ENCODE measurements at regions not wholly inside any gene's neighbourhood (a gene's known extent, or its start where the extent isn't known, plus 50 kb on each side); places are given as distances from the start of the nearest gene placed in this dataset.

DNA sequence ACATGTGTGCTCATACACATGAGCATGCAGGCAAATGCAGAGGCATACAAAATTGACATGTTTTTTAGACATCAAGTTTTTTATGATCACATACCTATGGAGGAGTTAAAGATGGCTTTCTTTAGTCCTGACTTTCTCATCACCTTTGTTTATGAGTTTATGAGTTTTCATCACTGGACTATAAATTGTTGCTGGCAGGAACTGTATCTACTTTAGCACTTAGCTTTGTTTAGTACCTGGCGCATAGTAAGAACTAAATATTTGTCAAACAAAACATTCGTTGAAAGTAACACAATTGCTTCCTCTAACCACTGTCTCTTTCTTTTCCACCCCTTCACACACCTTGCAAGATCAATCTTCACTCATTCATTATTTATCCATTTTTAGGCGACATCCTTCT lies 182.6 kb downstream of the SUCNR1 start:
- H2BK12ac ChIP-seq (ENCODE audit: low read length in 2 of 2) = no peak overlapping the region
- H2BK15ac ChIP-seq (ENCODE audit: low read depth, poor library complexity, severe bottlenecking) = no peak overlapping the region
- H3K14ac ChIP-seq (ENCODE audit: low read length in 2 of 2) = no peak overlapping the region
- no peak overlapping the region for H4K91ac ChIP-seq (ENCODE audit: low read length)
- no peak overlapping the region for H2AK5ac ChIP-seq (ENCODE audit: low read length, severe bottlenecking)
- H3K27me3 ChIP-seq (ENCODE audit: control insufficient read depth in 1 of 2, insufficient read depth in 1 of 2, low read length in 2 of 2) = no peaks in the 10 kb centered on the region
- H3K9ac ChIP-seq (ENCODE audit: low read length) = no peak overlapping the region
- H3K18ac ChIP-seq (ENCODE audit: low read depth in 1 of 2, low read length in 2 of 2) = no peak overlapping the region
- no peak overlapping the region for H3K4ac ChIP-seq (ENCODE audit: low read depth in 1 of 2, low read length in 2 of 2)
- H2AFZ ChIP-seq (ENCODE audit: low read depth, low read length) = no peak overlapping the region
- no peak overlapping the region for H2BK5ac ChIP-seq (ENCODE audit: low read depth, low read length, poor library complexity, severe bottlenecking)
- DNase-seq = no peak
- H3K23ac ChIP-seq (ENCODE audit: low read length in 2 of 2) = no peak overlapping the region
- H3K79me1 ChIP-seq (replicated peaks; ENCODE audit: low read length, poor library complexity, severe bottlenecking) = no peaks in the 10 kb centered on the region
- no peak overlapping the region for H3K4me2 ChIP-seq (ENCODE audit: low read length, poor library complexity, severe bottlenecking)
- H3K36me3 ChIP-seq (ENCODE audit: control insufficient read depth in 1 of 2, insufficient read depth in 2 of 2, low read depth in 1 of 2, low read length in 2 of 2) = no peaks in the 10 kb centered on the region
- no peak overlapping the region for H3K27ac ChIP-seq (ENCODE audit: low read length, poor library complexity, severe bottlenecking)
- H3K4me3 ChIP-seq (ENCODE audit: insufficient read depth in 1 of 2, low read depth in 1 of 2, low read length in 2 of 2) = no peak overlapping the region
- no peak overlapping the region for H2BK120ac ChIP-seq (ENCODE audit: low read depth, low read length)
- WGBS = 92% methylated on average over 3 of the region's 3 CpGs
- no peaks in the 10 kb centered on the region for H3K9me3 ChIP-seq (ENCODE audit: control insufficient read depth, low read length)
- H3K4me1 ChIP-seq (ENCODE audit: control insufficient read depth, insufficient read depth, low read depth, low read length) = no peaks in the 10 kb centered on the region
- H4K8ac ChIP-seq (ENCODE audit: low read length) = no peak overlapping the region

GRCh38 chr3:152056481-152056880 lies 183.0 kb downstream of the SUCNR1 start:
- Histone ChIP-seq H4K8ac (ENCODE audit: low read length) (no peak overlapping the region), H3K4me1 (ENCODE audit: control insufficient read depth, insufficient read depth, low read depth, low read length) (no peaks in the 10 kb centered on the region), H3K27me3 (ENCODE audit: control insufficient read depth in 1 of 2, insufficient read depth in 1 of 2, low read length in 2 of 2) (no peaks in the 10 kb centered on the region), H2AK5ac (ENCODE audit: low read length, severe bottlenecking) (no peak overlapping the region), H3K18ac (ENCODE audit: low read depth in 1 of 2, low read length in 2 of 2) (no peak overlapping the region), H4K91ac (ENCODE audit: low read length) (no peak overlapping the region), H3K4me2 (ENCODE audit: low read length, poor library complexity, severe bottlenecking) (no peak overlapping the region), H2BK120ac (ENCODE audit: low read depth, low read length) (no peak overlapping the region), H2BK12ac (ENCODE audit: low read length in 2 of 2) (no peak overlapping the region), H3K36me3 (ENCODE audit: control insufficient read depth in 1 of 2, insufficient read depth in 2 of 2, low read depth in 1 of 2, low read length in 2 of 2) (no peaks in the 10 kb centered on the region), H3K9ac (ENCODE audit: low read length) (no peak overlapping the region), H2BK5ac (ENCODE audit: low read depth, low read length, poor library complexity, severe bottlenecking) (no peak overlapping the region), H3K23ac (ENCODE audit: low read length in 2 of 2) (no peak overlapping the region), H3K79me1 (replicated peaks; ENCODE audit: low read length, poor library complexity, severe bottlenecking) (no peaks in the 10 kb centered on the region), H2BK15ac (ENCODE audit: low read depth, poor library complexity, severe bottlenecking) (no peak overlapping the region), H3K27ac (ENCODE audit: low read length, poor library complexity, severe bottlenecking) (no peak overlapping the region), H2AFZ (ENCODE audit: low read depth, low read length) (no peak overlapping the region), H3K14ac (ENCODE audit: low read length in 2 of 2) (no peak overlapping the region), H3K4ac (ENCODE audit: low read depth in 1 of 2, low read length in 2 of 2) (no peak overlapping the region), H3K4me3 (ENCODE audit: insufficient read depth in 1 of 2, low read depth in 1 of 2, low read length in 2 of 2) (no peak overlapping the region), H3K9me3 (ENCODE audit: control insufficient read depth, low read length) (no peaks in the 10 kb centered on the region)
- no peak for DNase-seq

- Histone ChIP-seq H3K79me1 (replicated peaks; ENCODE audit: low read length, poor library complexity, severe bottlenecking) (no peaks in the 10 kb centered on the region), H3K4me1 (ENCODE audit: control insufficient read depth, insufficient read depth, low read depth, low read length) (no peaks in the 10 kb centered on the region)
Measured at GRCh38 chr3:152056987-152057386, 183.5 kb downstream of the SUCNR1 start.

GRCh38 chr3:152058856-152059255 lies 185.4 kb downstream of the SUCNR1 start:
- H3K36me3 ChIP-seq (ENCODE audit: control insufficient read depth in 1 of 2, insufficient read depth in 2 of 2, low read depth in 1 of 2, low read length in 2 of 2) = no peaks in the 10 kb centered on the region
- no peak overlapping the region for H3K27ac ChIP-seq (ENCODE audit: low read length, poor library complexity, severe bottlenecking)
- 86% methylated on average over 2 of the region's 2 CpGs for WGBS
- H4K8ac ChIP-seq (ENCODE audit: low read length) = no peak overlapping the region
- H3K27me3 ChIP-seq (ENCODE audit: control insufficient read depth in 1 of 2, insufficient read depth in 1 of 2, low read length in 2 of 2) = no peaks in the 10 kb centered on the region
- H4K91ac ChIP-seq (ENCODE audit: low read length) = no peak overlapping the region
- H2BK15ac ChIP-seq (ENCODE audit: low read depth, poor library complexity, severe bottlenecking) = no peak overlapping the region
- no peak overlapping the region for H2BK120ac ChIP-seq (ENCODE audit: low read depth, low read length)
- DNase-seq = no peak
- H3K79me1 ChIP-seq (replicated peaks; ENCODE audit: low read length, poor library complexity, severe bottlenecking) = no peaks in the 10 kb centered on the region
- H3K4ac ChIP-seq (ENCODE audit: low read depth in 1 of 2, low read length in 2 of 2) = no peak overlapping the region
- H2AK5ac ChIP-seq (ENCODE audit: low read length, severe bottlenecking) = no peak overlapping the region
- H3K18ac ChIP-seq (ENCODE audit: low read depth in 1 of 2, low read length in 2 of 2) = no peak overlapping the region
- H3K4me2 ChIP-seq (ENCODE audit: low read length, poor library complexity, severe bottlenecking) = no peak overlapping the region
- H2BK12ac ChIP-seq (ENCODE audit: low read length in 2 of 2) = no peak overlapping the region
- no peak overlapping the region for H3K23ac ChIP-seq (ENCODE audit: low read length in 2 of 2)
- H3K9ac ChIP-seq (ENCODE audit: low read length) = no peak overlapping the region
- H3K9me3 ChIP-seq (ENCODE audit: control insufficient read depth, low read length) = no peaks in the 10 kb centered on the region
- H3K4me3 ChIP-seq (ENCODE audit: insufficient read depth in 1 of 2, low read depth in 1 of 2, low read length in 2 of 2) = no peak overlapping the region
- H3K4me1 ChIP-seq (ENCODE audit: control insufficient read depth, insufficient read depth, low read depth, low read length) = no peaks in the 10 kb centered on the region
- no peak overlapping the region for H2BK5ac ChIP-seq (ENCODE audit: low read depth, low read length, poor library complexity, severe bottlenecking)
- no peak overlapping the region for H3K14ac ChIP-seq (ENCODE audit: low read length in 2 of 2)
- H2AFZ ChIP-seq (ENCODE audit: low read depth, low read length) = no peak overlapping the region

More at GRCh38 chr3:152056987-152057386, 183.5 kb downstream of the SUCNR1 start:
- no peak overlapping the region for H3K14ac ChIP-seq (ENCODE audit: low read length in 2 of 2)
- H4K8ac ChIP-seq (ENCODE audit: low read length) = no peak overlapping the region
- no peak overlapping the region for H3K9ac ChIP-seq (ENCODE audit: low read length)
- no peak overlapping the region for H3K4me2 ChIP-seq (ENCODE audit: low read length, poor library complexity, severe bottlenecking)
- no peak overlapping the region for H3K23ac ChIP-seq (ENCODE audit: low read length in 2 of 2)
- H2BK15ac ChIP-seq (ENCODE audit: low read depth, poor library complexity, severe bottlenecking) = no peak overlapping the region
- no peak overlapping the region for H2AK5ac ChIP-seq (ENCODE audit: low read length, severe bottlenecking)
- no peak overlapping the region for H3K4ac ChIP-seq (ENCODE audit: low read depth in 1 of 2, low read length in 2 of 2)
- no peak overlapping the region for H2BK12ac ChIP-seq (ENCODE audit: low read length in 2 of 2)
- no peaks in the 10 kb centered on the region for H3K9me3 ChIP-seq (ENCODE audit: control insufficient read depth, low read length)
- H3K27ac ChIP-seq (ENCODE audit: low read length, poor library complexity, severe bottlenecking) = no peak overlapping the region
- no peak overlapping the region for H4K91ac ChIP-seq (ENCODE audit: low read length)
- H2AFZ ChIP-seq (ENCODE audit: low read depth, low read length) = no peak overlapping the region
- H2BK5ac ChIP-seq (ENCODE audit: low read depth, low read length, poor library complexity, severe bottlenecking) = no peak overlapping the region
- no peak for DNase-seq
- H3K36me3 ChIP-seq (ENCODE audit: control insufficient read depth in 1 of 2, insufficient read depth in 2 of 2, low read depth in 1 of 2, low read length in 2 of 2) = no peaks in the 10 kb centered on the region
- no peaks in the 10 kb centered on the region for H3K27me3 ChIP-seq (ENCODE audit: control insufficient read depth in 1 of 2, insufficient read depth in 1 of 2, low read length in 2 of 2)
- no peak overlapping the region for H3K4me3 ChIP-seq (ENCODE audit: insufficient read depth in 1 of 2, low read depth in 1 of 2, low read length in 2 of 2)
- H2BK120ac ChIP-seq (ENCODE audit: low read depth, low read length) = no peak overlapping the region
- no peak overlapping the region for H3K18ac ChIP-seq (ENCODE audit: low read depth in 1 of 2, low read length in 2 of 2)
- WGBS = 81% methylated on average over 2 of the region's 3 CpGs
